Memory B cell (primary cell): ENCODE measurements at regions not wholly inside any gene's neighbourhood (a gene's known extent, or its start where the extent isn't known, plus 50 kb on each side); places are given as distances from the start of the nearest gene placed in this dataset.

Experiments
- ATAC-seq: fragments of 150-1000 bp; cut with Tn5 transposase; 2 replicates; pipeline ENCODE4 v1.10.0; 2021; ENCODE audit warnings: low read depth, mild to moderate bottlenecking, moderate library complexity
- DNase-seq, 2 donors: peaks; one replicate each; pipeline ENCODE4 v3.0.0; 2022; ENCODE audit warnings: low spot score in 2 of 2
- H3K27ac Mint-ChIP-seq: one replicate; pipeline ENCODE4 v1.8.0; 2022; ENCODE audit warnings: mild to moderate bottlenecking, moderate library complexity, mixed read lengths
- H3K27me3 Mint-ChIP-seq: one replicate; pipeline ENCODE4 v1.8.0; 2022; ENCODE audit warnings: mixed read lengths
- H3K36me3 Mint-ChIP-seq: one replicate; pipeline ENCODE4 v1.8.0; 2022; ENCODE audit warnings: mild to moderate bottlenecking, mixed read lengths
- H3K4me1 Mint-ChIP-seq: one replicate; pipeline ENCODE4 v1.8.0; 2022; ENCODE audit warnings: mixed read lengths
- H3K4me3 Mint-ChIP-seq: one replicate; pipeline ENCODE4 v1.8.0; 2022; ENCODE audit warnings: mild to moderate bottlenecking, moderate library complexity, mixed read lengths
- H3K9me3 Mint-ChIP-seq: one replicate; pipeline ENCODE4 v1.8.0; 2022; ENCODE audit warnings: mixed read lengths

DNA sequence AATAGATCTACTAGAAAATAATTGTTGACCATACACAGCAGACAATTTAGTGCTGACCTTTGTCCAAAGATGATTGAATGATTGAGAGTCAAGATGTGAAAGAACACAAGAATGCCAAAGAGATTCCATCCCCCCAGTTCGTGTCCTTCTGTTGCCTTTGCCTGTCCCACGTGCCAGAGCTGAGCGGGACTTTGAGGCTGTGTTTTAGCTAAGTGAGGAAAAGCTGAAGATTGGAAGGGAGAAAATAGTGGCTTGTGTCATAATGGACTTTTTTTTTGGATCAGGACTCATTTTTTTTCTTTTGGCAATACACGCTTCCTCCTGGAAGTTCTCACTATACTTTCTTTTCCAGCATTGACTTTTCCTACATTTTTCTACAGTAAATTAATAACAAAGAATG is 206.6 kb upstream of the MDFIC2 start:
- DNase-seq (no peak), ATAC-seq (no peak)
- H3K4me1 Mint-ChIP-seq: no peaks in the 10 kb centered on the region
- H3K36me3 Mint-ChIP-seq: no peaks in the 10 kb centered on the region
- peaks cover 5% of the 10 kb centered on the region for H3K27me3 Mint-ChIP-seq
- no peaks in the 10 kb centered on the region for H3K9me3 Mint-ChIP-seq
- H3K27ac Mint-ChIP-seq: no peak overlapping the region
- H3K4me3 Mint-ChIP-seq: no peak overlapping the region

DNA sequence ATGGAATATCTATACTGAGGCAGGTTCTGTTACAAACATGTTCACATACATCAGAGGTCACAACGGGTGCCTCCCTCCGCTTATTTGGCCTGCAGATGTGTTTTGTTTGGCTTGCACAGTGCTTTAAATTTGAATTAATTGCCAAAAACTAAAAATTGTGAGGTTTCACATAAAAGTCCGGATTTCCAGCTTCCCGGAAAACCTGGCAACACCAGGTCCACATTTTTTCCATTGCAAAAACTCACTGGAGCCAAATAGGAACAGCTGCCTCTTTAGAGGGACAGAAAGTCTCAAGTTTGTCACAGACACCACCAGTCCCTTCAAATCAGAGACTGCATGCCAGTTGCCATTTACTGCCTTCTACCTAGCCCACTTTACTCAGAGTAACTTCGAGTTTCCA is 205.9 kb upstream of the MDFIC2 start:
- ATAC-seq (no peak), DNase-seq (no peak)
- Mint-ChIP-seq H3K27ac (no peak overlapping the region), H3K4me1 (peaks cover 2% of the 10 kb centered on the region), H3K27me3 (peaks cover 7% of the 10 kb centered on the region), H3K4me3 (no peak overlapping the region), H3K36me3 (no peaks in the 10 kb centered on the region), H3K9me3 (no peaks in the 10 kb centered on the region)

DNA sequence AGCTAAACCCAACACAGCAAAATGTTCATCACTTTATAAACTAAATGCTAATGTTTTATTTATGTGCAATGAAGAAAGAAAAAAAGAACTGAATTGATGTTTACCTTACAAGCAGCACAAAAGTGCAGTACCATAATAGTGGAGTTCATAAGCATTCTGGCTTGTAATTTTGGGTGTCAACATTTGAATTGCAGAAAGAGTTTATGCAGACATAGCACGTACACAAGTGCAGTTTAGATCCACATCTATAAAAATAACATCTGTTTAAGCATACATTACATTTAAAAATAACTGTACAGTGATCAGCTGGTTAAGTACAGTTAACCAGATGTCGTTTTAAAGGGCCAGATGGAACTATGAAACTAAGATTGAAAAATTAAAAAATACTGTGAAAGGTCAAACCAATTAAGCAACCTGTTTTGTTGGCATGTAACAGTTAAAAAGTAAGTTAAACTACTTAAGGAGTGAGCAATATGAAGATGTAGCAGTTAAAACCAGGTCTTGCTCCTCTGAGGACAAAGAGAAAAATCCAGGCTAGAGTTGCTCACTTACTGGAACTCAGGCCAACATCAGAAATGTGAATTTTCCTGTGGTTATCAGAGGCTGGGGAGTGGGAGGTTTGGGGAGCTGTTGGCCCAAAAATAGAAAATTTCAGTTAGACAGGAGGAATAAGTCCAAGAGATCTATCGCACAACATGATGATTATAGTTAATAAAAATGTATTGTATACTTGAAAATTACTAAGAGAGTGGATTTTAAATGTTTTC is 204.9 kb upstream of the MDFIC2 start:
- ATAC-seq: no peak
- Mint-ChIP-seq H3K4me1 (peaks cover 2% of the 10 kb centered on the region), H3K4me3 (no peak overlapping the region), H3K36me3 (no peaks in the 10 kb centered on the region), H3K9me3 (no peaks in the 10 kb centered on the region), H3K27me3 (peaks cover 8% of the 10 kb centered on the region), H3K27ac (no peak overlapping the region)
- DNase-seq: no peak

DNA sequence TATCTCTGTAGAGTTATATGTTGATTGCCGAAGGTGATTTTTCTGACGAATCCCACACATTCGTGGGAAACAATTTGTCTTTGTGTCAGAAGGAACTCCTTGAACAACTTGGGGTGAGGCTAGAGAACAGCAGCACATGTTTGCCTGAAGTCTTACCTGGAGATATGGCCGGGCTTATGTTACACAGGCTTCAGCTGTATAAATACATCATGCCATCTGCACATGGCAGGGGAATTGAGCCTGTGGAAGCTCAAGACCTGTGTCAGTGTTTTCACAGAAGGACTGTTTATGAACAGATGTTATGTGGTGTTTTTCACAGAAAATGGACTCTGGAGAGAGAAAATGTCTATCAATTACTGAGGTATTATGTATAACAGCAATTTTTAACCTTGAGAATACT is 203.6 kb upstream of the MDFIC2 start:
- Mint-ChIP-seq H3K27me3 (peaks cover 8% of the 10 kb centered on the region), H3K36me3 (no peaks in the 10 kb centered on the region), H3K4me1 (peaks cover 2% of the 10 kb centered on the region), H3K4me3 (no peak overlapping the region), H3K27ac (no peak overlapping the region), H3K9me3 (no peaks in the 10 kb centered on the region)
- no peak for DNase-seq
- ATAC-seq: no peak

DNA sequence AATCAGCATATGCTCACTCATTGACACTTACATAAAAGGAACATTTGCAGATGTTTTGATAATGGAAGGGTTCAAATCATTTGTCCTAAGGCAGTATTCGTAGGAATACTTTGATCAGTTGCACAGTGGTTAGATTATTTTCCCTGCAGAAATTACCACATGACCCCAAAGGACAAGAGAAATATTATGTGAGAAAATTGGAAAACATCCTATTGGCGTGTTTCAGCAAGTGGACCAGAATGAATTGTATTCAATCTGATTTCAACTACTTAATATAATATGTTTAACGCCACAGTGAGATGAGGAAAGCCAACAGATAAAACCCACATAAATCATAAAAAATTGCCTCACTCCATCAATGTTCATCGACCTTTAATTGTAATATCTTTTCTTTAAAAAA is 195.0 kb upstream of the MDFIC2 start:
- DNase-seq (no peak), ATAC-seq (no peak)
- H3K4me1 Mint-ChIP-seq: no peaks in the 10 kb centered on the region

DNA sequence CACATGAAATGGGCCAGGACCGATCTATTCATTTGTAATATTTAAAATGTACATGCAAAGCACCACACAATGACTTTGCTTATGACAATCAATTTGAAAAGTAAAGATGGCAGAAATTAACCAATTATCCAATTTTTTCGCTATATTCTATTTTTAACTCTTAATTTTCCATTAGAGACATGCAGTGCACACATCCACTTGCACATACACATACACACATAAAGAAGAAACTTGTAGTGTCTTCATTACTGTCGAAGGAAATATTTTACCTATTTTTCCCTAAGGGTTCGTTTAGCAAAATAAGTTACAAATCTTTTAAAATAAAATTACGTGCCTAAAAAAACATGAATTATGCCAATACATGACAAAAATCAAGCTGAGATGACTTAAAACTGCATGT is 194.3 kb upstream of the MDFIC2 start:
- Mint-ChIP-seq H3K27ac (no peak overlapping the region), H3K4me3 (no peak overlapping the region), H3K36me3 (no peaks in the 10 kb centered on the region), H3K9me3 (no peaks in the 10 kb centered on the region), H3K27me3 (no peaks in the 10 kb centered on the region), H3K4me1 (no peaks in the 10 kb centered on the region)
- ATAC-seq (no peak), DNase-seq (no peak)

More for the DNA sequence above, 195.0 kb upstream of the MDFIC2 start:
- no peaks in the 10 kb centered on the region for H3K27me3 Mint-ChIP-seq
- no peaks in the 10 kb centered on the region for H3K36me3 Mint-ChIP-seq
- H3K4me3 Mint-ChIP-seq: no peak overlapping the region
- H3K27ac Mint-ChIP-seq: no peak overlapping the region
- H3K9me3 Mint-ChIP-seq: no peaks in the 10 kb centered on the region

DNA sequence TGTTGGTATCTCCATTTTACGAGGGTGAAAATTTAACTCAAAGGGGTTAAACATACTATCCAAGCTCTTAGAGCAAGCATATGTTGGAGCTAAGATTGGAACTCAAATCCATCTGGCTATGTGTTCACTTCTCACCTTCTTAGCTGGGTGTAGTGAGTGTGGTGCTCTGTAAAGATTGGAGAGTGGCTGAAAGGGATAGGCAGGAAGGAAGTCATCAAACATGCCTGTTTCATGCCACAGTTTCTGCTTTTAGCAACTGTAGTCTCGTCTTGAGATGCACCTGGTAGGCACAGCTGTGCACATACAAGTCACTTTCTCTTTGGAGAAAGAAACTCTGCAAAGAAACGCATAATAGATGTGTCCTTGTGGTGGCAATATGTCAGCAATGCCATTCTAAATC is 189.1 kb upstream of the MDFIC2 start:
- H3K27me3 Mint-ChIP-seq: peaks cover 2% of the 10 kb centered on the region
- no peak overlapping the region for H3K27ac Mint-ChIP-seq
- no peak overlapping the region for H3K4me3 Mint-ChIP-seq
- H3K36me3 Mint-ChIP-seq: no peaks in the 10 kb centered on the region
- H3K4me1 Mint-ChIP-seq: no peaks in the 10 kb centered on the region
- ATAC-seq (no peak), DNase-seq (no peak)
- H3K9me3 Mint-ChIP-seq: no peaks in the 10 kb centered on the region

DNA sequence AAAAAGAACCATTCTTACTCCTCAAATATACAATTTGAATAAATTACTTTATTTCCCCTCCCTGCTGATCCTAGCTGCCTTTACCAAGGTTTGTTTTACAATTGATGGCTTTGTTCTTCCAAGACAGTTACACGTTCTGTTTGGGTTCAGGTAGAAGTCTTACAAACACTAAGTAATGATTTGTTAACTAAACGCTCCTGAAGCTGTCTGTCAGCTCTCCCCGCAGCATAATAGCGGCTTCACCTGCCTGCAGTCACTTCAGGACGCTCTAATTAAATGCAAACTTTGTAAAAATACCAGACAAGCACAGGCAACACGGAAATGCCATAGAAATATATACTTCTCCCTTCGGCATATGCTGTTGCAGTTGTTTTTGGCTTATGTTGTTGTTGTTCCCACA is 176.4 kb upstream of the MDFIC2 start:
- no peaks in the 10 kb centered on the region for H3K9me3 Mint-ChIP-seq
- H3K4me1 Mint-ChIP-seq: no peaks in the 10 kb centered on the region
- ATAC-seq (no peak), DNase-seq (no peak)
- H3K27me3 Mint-ChIP-seq: peaks cover 2% of the 10 kb centered on the region
- H3K27ac Mint-ChIP-seq: no peak overlapping the region
- no peaks in the 10 kb centered on the region for H3K36me3 Mint-ChIP-seq
- H3K4me3 Mint-ChIP-seq: no peak overlapping the region

DNA sequence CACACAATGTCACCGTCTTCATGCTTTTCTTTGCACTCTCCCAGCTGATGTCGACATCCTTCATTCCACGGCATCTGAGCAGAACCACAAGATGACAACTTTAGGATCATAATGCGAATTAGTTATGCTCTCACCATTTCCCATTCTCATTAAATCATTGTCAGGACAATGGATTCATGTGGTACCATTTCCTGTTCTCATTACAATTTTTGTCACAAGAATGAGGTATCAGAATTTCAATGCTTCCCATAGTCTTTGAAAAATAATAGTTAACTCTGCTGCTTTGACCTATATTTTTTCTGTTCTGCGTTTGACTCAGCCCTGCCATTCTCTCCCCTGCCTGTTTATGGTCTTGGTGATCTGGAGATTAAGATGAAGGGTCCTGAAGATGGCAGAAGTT is 175.7 kb upstream of the MDFIC2 start:
- no peaks in the 10 kb centered on the region for H3K9me3 Mint-ChIP-seq
- H3K27ac Mint-ChIP-seq: no peak overlapping the region
- DNase-seq (no peak), ATAC-seq (no peak)
- H3K27me3 Mint-ChIP-seq: peaks cover 2% of the 10 kb centered on the region
- H3K4me3 Mint-ChIP-seq: no peak overlapping the region
- H3K36me3 Mint-ChIP-seq: no peaks in the 10 kb centered on the region
- no peaks in the 10 kb centered on the region for H3K4me1 Mint-ChIP-seq

DNA sequence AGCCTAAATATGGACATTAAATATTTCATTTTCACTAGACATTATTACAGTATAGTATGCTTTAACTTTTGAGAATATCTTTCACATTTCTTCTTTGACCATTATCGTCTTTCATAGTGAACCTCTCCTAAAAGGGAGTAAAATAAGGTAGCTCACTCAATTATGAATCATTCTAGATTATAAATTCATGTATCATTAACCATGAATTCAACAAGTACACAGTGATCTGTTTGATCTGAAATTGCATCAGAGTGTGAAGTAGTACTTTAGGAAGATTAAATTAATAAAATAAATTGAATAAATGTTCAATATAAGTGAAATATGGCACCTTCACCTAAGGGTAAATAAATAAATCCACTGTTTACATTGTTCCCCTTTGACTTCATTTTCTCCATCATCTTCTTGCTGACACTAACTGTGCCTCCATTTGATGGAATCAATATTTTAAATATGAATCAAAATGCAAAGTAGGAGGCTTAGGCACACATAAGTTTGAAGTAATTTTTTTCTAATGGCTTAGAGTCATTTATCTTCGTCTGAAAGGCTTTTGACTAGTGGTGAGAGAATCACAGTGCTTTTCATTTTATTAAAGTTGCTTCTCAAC is 174.1 kb upstream of the MDFIC2 start:
- no peak for ATAC-seq

DNA sequence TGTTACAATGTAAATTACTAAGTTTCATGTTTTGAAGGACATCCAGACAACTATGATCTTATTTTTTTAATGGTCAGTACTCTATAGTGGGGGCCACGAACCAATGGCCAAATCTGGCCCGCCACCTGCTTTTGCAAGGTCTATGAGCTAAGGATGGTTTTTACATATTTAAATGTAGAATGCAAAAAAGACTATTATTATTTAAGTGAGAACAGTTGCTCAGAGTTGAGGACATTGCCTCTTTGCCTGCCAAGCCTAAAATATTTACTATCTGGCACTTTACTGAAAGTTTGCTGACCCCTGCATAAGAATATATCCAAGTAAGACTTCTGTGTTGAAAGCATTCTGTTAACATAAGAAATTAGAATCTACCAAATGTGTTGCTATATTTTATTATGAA is 163.7 kb upstream of the MDFIC2 start:
- Mint-ChIP-seq H3K36me3 (no peaks in the 10 kb centered on the region), H3K27ac (no peak overlapping the region), H3K27me3 (no peaks in the 10 kb centered on the region), H3K4me1 (no peaks in the 10 kb centered on the region), H3K4me3 (no peak overlapping the region), H3K9me3 (peaks cover 3% of the 10 kb centered on the region)
- DNase-seq (no peak), ATAC-seq (no peak)

More for the DNA sequence above, 174.1 kb upstream of the MDFIC2 start:
- no peaks in the 10 kb centered on the region for H3K36me3 Mint-ChIP-seq
- peaks cover 4% of the 10 kb centered on the region for H3K27me3 Mint-ChIP-seq
- DNase-seq: no peak
- H3K27ac Mint-ChIP-seq: no peak overlapping the region
- no peak overlapping the region for H3K4me3 Mint-ChIP-seq
- no peaks in the 10 kb centered on the region for H3K9me3 Mint-ChIP-seq
- no peaks in the 10 kb centered on the region for H3K4me1 Mint-ChIP-seq

DNA sequence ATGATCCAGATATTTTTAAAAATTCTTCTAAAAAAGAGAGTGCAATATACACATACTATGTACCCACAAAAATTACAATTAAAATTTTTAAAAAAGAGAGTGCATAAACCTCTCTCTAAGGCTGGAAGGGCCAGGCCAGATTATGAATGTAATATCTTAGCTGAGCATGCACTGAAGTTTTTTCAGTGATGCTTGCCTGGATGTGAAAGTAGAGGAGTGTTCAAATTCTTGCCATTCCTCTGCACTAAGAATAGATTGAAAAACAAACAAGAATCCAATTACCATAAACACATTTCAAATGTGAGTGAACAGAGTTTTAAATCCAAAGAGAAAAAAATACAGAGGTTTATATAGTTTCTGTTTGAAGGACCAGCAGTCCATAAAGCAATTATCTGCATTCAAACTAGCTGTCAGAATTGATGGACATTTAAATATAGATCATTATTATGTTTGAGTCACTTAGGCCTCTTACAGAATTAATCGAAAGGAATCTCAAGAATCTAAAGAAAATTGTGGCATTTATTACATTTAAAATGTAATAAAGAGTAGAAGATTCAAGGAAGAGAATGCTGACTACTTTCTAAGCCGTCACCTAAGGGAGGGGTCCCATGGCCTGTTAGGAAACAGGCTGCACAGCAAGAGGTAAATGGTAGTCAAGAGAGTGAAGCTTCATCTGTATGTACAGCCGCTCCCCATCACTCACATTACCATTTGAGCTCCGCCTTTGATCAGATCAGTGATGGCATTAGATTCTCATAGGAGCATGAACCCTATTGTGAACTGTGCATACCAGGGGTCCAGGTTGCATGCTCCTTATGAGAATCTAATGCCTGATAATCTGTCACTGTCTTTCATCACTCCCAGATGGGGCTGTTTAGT is 159.3 kb upstream of the MDFIC2 start:
- DNase-seq: no peak
- no peak overlapping the region for H3K27ac Mint-ChIP-seq

DNA sequence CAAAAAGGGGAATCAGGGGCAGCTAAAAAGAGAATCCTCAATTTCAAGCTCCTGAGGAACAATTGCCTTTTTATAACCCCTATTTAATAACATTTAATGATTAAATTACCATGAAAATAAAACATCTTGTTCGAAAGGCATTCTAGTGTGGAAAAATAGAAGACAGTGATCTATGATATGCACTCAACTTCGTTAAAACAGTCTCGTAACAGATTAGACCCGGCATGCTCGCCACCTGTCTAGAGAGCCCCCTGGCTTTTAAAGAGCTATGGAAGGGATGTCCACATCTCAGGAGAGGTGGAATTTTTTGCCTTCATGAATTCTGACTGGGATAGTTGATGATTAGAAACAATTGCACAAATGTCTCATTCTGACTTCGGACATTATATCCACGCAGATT is 153.7 kb upstream of the MDFIC2 start:
- Mint-ChIP-seq H3K4me3 (no peak overlapping the region), H3K9me3 (peaks cover 4% of the 10 kb centered on the region), H3K27ac (no peak overlapping the region), H3K27me3 (no peaks in the 10 kb centered on the region), H3K4me1 (no peaks in the 10 kb centered on the region), H3K36me3 (no peaks in the 10 kb centered on the region)
- no peak for ATAC-seq
- no peak for DNase-seq

More for the DNA sequence above, 159.3 kb upstream of the MDFIC2 start:
- Mint-ChIP-seq H3K27me3 (no peaks in the 10 kb centered on the region), H3K9me3 (no peaks in the 10 kb centered on the region), H3K36me3 (no peaks in the 10 kb centered on the region), H3K4me3 (no peak overlapping the region), H3K4me1 (no peaks in the 10 kb centered on the region)
- ATAC-seq: no peak

DNA sequence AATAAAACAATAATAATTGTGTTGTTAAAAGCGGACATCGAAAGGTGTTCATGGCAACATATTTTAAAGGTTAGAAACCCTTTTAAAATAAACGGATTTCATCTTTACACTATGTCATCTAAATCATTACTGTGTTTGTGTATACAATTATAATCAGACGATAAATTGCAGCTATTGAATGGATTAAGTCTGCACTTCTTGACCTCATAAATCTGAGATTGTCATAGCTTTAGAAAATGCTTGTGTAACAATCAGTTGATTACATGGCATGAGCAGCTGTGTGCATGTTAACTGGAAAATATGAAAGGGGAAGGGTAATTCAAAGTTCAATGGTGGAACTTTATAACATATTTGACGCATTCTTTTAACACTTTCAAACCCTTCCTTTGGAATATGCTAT is 152.4 kb upstream of the MDFIC2 start:
- Mint-ChIP-seq H3K4me1 (no peaks in the 10 kb centered on the region), H3K9me3 (peaks cover 11% of the 10 kb centered on the region), H3K27ac (no peak overlapping the region), H3K27me3 (peaks cover 3% of the 10 kb centered on the region), H3K36me3 (no peaks in the 10 kb centered on the region), H3K4me3 (no peak overlapping the region)
- ATAC-seq (no peak), DNase-seq (no peak)
